ENCODE measurements at regions not wholly inside any gene's neighbourhood (a gene's known extent, or its start where the extent isn't known, plus 50 kb on each side); places are given as distances from the start of the nearest gene placed in this dataset.

- Histone ChIP-seq H3K27me3 (no peaks in the 10 kb centered on the region), H3K36me3 (no peaks in the 10 kb centered on the region), H3K9me3 (no peaks in the 10 kb centered on the region), H3K4me1 (peaks cover 0 to 3% of the 10 kb centered on the region in 2 donors), H3K27ac (no peak overlapping the region), H3K4me3 (replicated peaks in 1 of 3) (no peak overlapping the region)
- TF ChIP-seq POLR2A (IDR thresholded peaks at IDR 0.05) (no peak), CTCF (IDR thresholded peaks at IDR 0.05) (no peak)
- WGBS, 2 donors, result 67 to 77% methylated on average over 1 of the region's 1 CpG
- DNase-seq, result no peak
- intact Hi-C loops (cut with DNase I), result no loop called here
Observed at GRCh38 chr13:44842158-44842557, 147.1 kb downstream of the NUFIP1 start.

- Histone ChIP-seq H3K27ac (no peak overlapping the region), H3K9me3 (no peaks in the 10 kb centered on the region), H3K4me3 (replicated peaks in 1 of 3) (no peak overlapping the region), H3K4me1 (peaks cover 0 to 3% of the 10 kb centered on the region in 2 donors), H3K36me3 (no peaks in the 10 kb centered on the region), H3K27me3 (no peaks in the 10 kb centered on the region)
- WGBS, 2 donors, result 37 to 46% methylated on average over 2 of the region's 2 CpGs
- TF ChIP-seq POLR2A (IDR thresholded peaks at IDR 0.05) (no peak), CTCF (IDR thresholded peaks at IDR 0.05) (no peak)
- DNase-seq, result no peak
- intact Hi-C loops (cut with DNase I), result no loop called here
Observed at GRCh38 chr13:44840131-44840530, 149.1 kb downstream of the NUFIP1 start.

GRCh38 chr13:44837250-44837649 is 152.0 kb downstream of the NUFIP1 start:
- 97% methylated on average over 1 of the region's 1 CpG for WGBS, 2 donors
- peaks cover 0 to 3% of the 10 kb centered on the region in 2 donors for H3K4me1 ChIP-seq

GRCh38 chr13:44834404-44834803 is 154.9 kb downstream of the NUFIP1 start:
- no peak for DNase-seq
- Histone ChIP-seq H3K4me3 (replicated peaks in 1 of 3) (no peak overlapping the region), H3K4me1 (no peaks in the 10 kb centered on the region), H3K9me3 (no peaks in the 10 kb centered on the region), H3K27ac (no peak overlapping the region), H3K36me3 (no peaks in the 10 kb centered on the region), H3K27me3 (no peaks in the 10 kb centered on the region)
- intact Hi-C loops (cut with DNase I), result no loop called here
- 82 to 86% methylated on average over 4 of the region's 4 CpGs for WGBS, 2 donors
- TF ChIP-seq CTCF (IDR thresholded peaks at IDR 0.05) (no peak), POLR2A (IDR thresholded peaks at IDR 0.05) (no peak)

More at GRCh38 chr13:44837250-44837649, 152.0 kb downstream of the NUFIP1 start:
- no peak overlapping the region for H3K4me3 ChIP-seq (replicated peaks in 1 of 3)
- intact Hi-C loops (cut with DNase I), result no loop called here
- no peaks in the 10 kb centered on the region for H3K27me3 ChIP-seq
- no peaks in the 10 kb centered on the region for H3K36me3 ChIP-seq
- TF ChIP-seq POLR2A (IDR thresholded peaks at IDR 0.05), result no peak
- no peak for TF ChIP-seq CTCF (IDR thresholded peaks at IDR 0.05)
- DNase-seq, result no peak
- H3K27ac ChIP-seq, result no peak overlapping the region
- no peaks in the 10 kb centered on the region for H3K9me3 ChIP-seq

- Histone ChIP-seq H3K9me3 (no peaks in the 10 kb centered on the region), H3K4me1 (no peaks in the 10 kb centered on the region), H3K4me3 (replicated peaks in 1 of 3) (no peak overlapping the region), H3K36me3 (no peaks in the 10 kb centered on the region), H3K27me3 (no peaks in the 10 kb centered on the region), H3K27ac (no peak overlapping the region)
- WGBS, 2 donors, result 69 to 70% methylated on average over 7 of the region's 7 CpGs
- TF ChIP-seq CTCF (IDR thresholded peaks at IDR 0.05) (no peak), POLR2A (IDR thresholded peaks at IDR 0.05) (no peak)
- intact Hi-C loops (cut with DNase I), result no loop called here
- DNase-seq, result no peak
Observed at GRCh38 chr13:44833626-44834025, 155.6 kb downstream of the NUFIP1 start.

All from thyroid gland (tissue), 4 donors.